LHCN-M2 (cell line): ENCODE measurements at regions not wholly inside any gene's neighbourhood (a gene's known extent, or its start where the extent isn't known, plus 50 kb on each side); places are given as distances from the start of the nearest gene placed in this dataset.
"Not testable (repeated sequence)": the region's sequence is repeated elsewhere in the genome, so short reads cannot be mapped to it uniquely, and the experiment has no call there.

Experiments
- DNase-seq: peaks from one replicate; pipeline ENCODE4 v3.0.0-alpha.2; 2012; ENCODE audit warnings: low read depth

DNA sequence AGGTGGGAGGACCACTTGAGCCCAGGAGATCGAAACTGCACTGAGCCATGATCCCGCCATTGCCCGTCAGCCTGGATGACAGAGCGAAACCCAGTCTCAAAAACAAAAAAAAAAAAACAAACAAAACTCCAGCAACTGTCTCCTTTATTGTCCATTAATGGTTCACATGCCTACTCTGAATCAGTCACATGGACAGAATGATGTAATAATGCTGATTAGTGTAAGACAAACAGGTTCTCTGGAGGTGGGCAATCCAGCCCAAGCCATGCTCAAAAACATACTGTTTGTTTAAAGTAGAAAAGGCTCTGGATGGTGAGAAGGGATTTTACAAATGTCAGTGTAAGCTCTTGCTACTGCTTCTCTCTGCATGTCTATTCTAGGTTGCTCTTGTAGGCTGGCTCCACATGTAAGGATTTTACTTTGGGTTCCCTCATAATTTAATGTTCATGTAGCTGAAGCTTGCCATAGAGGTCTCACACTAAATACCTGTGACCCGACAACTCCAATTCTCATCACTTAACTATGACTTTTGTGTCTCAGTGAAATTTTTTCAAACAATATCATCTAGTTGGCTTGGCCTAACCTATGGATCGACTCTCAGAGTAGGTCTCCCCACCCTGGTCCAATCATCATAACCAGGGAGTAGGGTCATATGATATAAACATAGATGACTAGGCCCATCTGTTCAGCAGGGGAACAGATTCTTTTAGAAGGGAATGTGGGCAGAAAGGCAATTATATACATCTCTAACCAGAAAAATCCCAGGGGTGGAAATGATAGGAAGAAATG, 83.9 kb upstream of the SLC39A10 start:
- no peak for DNase-seq

GRCh38 chr2:195570329-195570728, 86.7 kb upstream of the SLC39A10 start:
- no peak for DNase-seq

DNA sequence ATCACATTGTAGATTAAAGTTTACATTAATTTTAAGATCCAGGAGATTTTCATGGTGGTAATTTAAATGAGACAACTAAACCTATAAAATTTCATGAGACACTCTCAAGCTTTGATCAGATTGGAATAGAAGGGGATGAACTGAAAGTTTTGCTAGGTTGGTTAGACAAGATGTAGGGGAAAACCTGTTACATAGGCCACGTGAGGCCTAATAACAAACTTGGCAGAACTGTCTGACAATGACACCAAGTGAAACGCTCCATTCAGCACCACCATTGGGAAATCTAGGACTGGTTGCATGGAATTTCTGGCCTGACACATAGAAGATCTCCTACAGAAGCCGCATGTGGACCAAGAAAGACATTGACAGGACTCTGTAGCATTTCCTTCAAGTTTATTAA, 87.8 kb upstream of the SLC39A10 start:
- no peak for DNase-seq

GRCh38 chr2:195564625-195565135, 92.3 kb upstream of the SLC39A10 start:
- not testable (repeated sequence) for DNase-seq

DNA sequence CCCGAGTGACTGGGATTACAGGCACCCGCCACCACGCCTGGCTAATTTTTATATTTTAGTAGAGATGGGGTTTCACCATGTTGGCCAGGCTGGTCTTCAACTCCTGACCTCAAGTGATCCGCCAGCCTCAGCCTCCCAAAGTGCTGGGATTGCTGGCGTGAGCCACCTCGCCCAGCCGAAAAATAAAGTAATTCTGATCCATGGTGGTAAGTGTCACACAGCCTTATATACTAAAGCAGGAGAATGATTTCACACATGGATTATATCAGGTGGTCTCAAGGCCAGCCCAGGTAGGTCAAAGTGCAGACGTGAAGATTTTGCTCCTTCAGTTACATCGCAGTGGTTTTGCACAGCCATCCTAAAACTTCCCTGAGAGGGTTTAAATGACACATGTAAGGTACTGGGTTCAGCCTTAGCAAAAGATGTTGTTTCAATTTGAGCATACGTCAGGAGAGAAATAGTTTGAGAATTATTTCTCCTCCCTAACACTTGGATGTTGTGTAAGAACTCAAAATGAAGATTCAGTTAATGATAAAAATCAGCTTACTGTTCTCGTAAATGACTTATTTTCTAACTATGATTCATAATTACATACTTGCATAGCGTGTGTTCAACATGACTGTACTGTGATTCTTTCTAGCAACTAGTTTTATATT, 93.0 kb upstream of the SLC39A10 start:
- peak; percentile 49 for DNase-seq

- DNase-seq: no peak
Observed at GRCh38 chr2:195562570-195563566, 94.2 kb upstream of the SLC39A10 start.

DNA sequence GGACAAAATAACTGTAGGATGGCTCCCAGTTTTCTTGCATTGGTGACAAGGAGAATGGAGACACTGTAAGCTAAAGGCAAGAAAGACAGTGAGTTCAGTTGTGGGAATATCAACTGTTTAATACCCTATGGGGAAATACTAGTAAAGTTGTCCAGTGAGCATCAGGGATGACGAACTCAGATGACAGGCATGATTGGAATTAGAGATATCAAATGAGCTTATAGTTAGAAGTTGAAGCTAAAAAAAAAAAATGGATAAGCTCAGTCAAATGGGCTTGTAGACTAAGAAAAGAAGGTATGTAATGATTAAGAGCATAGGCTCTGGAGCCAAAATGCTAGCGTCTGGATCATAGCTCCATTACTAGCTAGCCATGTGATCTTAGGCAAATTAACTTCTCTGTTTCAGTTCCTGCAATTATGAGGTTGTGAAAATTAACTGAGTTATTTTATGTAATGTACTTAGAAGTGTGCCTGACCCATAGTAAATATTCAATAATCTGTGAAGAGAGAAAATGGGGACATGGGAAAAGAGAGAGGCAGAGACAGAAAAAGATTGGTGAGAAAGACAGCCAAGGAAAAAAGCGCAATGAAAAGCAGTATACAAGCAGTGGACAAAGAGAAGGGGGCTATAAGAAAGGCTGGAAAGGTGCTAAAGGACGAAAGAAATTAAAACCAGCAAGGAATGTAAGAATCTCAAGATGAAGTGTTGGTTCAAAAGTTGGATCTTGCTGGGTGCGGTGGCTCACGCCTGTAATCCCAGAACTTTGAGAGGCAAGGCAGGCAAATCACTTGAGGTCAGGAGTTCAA, 95.7 kb upstream of the SLC39A10 start:
- peak; percentile 89 for DNase-seq

- no peak for DNase-seq
Observed at GRCh38 chr2:195560209-195560895, 96.7 kb upstream of the SLC39A10 start.

GRCh38 chr2:195559431-195559914, 97.6 kb upstream of the SLC39A10 start:
- DNase-seq: peak; percentile 93

DNA sequence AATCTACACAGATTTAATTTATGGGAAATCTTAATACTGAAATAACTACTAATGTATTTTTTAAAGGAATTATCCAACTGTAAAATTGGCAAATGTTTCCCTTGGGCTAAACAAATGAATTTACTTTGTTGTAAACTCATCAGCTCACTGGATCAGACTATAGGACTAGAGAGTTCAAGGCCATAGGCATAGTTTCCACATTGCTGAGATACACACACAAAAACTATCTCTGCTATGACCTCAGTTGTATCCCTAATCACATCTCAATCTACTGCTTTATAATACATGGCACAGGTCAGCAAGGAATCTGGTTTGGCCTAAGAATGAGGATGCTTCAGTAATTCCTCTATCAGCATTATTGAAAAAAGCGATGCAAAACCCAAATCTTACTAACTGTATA, 101.1 kb upstream of the SLC39A10 start:
- no peak for DNase-seq

- DNase-seq: no peak
Observed at GRCh38 chr2:195552581-195552980, 104.4 kb upstream of the SLC39A10 start.

DNA sequence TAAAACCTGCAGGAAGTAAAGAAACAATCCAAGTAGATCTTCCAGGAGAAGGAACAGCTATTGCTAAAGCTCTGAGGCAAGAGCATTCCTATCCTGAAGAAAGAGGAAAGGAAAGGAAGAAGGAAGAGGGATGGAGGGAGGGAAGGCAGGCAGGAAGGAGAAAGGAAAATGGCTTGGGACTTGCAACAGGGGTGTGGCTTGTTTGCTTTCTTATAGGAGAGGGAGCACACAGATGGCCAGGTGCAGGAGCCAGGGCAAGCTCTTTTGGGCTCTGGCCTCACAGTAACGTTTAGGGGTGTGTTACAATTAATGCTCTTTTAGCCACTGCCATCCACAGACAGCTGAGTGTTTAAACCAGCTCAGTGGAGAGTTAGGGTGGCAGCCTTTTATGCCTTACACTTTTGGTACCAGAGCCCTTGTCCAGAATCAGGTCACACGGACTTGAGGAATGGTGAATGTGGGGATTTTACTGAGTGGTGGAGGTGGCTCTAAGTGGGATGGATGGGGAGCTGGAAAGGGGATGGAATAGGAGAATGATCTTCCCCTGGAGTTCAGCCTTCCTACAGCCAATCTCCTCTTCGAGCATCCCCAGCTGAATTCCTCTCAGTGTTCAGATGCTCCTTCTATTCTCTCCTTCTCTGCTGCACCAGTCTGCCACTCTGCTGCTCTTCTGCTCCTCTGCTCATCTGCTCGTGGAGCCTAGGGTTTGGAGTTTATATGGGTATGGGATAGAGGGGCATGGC, 108.7 kb upstream of the SLC39A10 start:
- no peak for DNase-seq

DNA sequence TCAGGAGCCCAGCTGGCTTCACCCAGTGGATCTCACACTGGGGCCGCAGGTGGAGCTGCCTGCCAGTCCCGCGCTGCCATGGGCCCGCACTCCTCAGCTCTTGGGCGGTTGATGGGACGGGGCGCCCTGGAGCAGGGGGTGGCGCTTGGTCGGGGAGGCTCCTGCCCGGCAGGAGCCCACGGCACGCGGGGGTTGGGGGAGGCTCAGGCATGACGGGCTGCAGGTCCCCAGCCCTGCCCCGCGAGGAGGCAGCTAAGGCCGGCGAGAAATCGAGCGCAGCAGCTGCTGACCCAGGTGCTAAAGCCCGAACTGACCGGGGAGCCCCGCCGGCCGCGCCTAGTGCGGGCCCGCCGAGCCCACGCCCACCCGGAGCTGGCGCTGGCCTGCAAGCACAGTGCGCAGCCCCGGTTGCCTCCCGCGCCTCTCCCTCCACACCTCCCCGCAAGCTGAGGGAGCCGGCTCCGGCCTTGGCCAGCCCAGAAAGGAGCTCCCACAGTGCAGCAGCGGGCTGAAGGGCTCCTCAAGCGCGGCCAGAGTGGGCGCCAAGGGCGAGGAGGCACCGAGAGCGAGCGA, 109.7 kb upstream of the SLC39A10 start:
- DNase-seq: not testable (repeated sequence)

- DNase-seq: no peak
Observed at GRCh38 chr2:195545811-195546210, 111.2 kb upstream of the SLC39A10 start.

DNA sequence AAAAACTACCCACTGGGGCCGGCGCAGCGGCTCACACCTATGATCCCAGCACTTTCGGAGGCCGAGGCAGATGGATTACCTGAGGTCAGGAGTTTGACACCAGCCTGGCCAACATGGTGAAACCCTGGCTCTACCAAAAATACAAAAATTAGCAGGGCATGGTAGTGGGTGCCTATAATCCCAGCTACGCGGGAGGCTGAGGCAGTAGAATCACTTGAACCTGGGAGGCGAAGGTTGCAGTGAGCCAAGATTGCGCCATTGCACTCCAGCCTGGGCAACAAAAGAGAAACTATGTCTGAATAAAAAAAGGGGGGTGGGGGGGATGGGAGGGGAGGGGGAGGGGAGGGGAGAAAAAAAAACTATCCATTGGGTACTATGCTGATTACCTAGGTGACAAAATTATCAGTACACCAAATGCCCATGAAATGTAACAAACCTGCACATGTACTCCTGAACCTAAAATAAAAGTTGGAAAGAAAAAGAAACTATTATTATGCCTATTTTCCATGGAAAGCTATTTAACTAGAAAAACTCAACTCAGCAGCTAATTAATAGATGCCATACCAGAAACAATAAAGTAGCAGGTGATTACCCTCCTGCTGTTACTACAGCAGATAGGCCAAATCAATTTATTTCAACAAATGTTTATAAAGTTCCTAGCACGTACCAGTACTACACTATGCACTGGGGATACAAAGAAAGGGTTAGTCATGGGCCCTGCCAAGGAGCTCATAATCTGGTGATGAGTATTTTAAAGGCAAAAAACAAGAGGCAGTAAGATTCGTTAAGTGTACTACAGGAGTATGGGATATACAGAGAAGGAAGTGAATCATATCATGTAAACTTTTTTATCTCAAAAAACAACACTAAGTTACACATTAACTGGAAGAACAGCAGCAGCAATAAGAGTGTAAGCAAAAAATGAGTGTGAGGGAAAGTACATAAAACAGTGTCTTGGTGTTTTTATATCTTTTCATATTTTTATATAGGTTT, 112.8 kb upstream of the SLC39A10 start:
- peak; percentile 55 for DNase-seq

GRCh38 chr2:195543063-195543462, 114.0 kb upstream of the SLC39A10 start:
- DNase-seq: no peak

DNA sequence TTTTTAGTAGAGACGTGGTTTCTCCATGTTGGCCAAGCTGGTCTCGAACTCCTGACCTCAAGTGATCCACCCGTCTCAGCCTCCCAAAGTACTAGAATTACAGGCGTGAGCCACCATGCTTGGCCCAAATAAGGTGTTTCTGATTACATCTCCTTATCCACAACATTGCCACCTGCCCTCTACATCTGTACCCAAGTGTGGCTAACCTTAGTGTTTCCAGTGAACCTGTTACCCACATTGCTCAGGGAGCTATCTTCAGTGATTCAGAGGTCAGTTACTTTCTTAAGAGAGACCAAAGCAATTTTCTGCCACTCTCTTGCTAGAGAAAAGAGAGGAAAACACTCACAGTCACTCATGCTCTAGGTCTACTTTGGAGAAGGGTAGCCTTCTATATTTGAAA, 115.0 kb upstream of the SLC39A10 start:
- no peak for DNase-seq

GRCh38 chr2:195538937-195539336, 118.1 kb upstream of the SLC39A10 start:
- no peak for DNase-seq
